Psoas muscle (tissue), 7 donors: ENCODE measurements at regions not wholly inside any gene's neighbourhood (a gene's known extent, or its start where the extent isn't known, plus 50 kb on each side); places are given as distances from the start of the nearest gene placed in this dataset.

Source experiments
- ATAC-seq, 4 donors: fragments of 200-7000 bp; cut with Tn5 transposase; one replicate each; pipeline ENCODE4 v1.9.1; 2020; ENCODE audit warnings: moderate library complexity in 3 of 4, mild to moderate bottlenecking in 2 of 4
- DNase-seq, 2 donors: peaks; one replicate each; pipeline ENCODE4 v3.0.0-alpha.2; 2020
- H3K27ac ChIP-seq: fragments of 200-600 bp; one replicate; pipeline ENCODE4 v1.8.0; 2022
- H3K27me3 ChIP-seq, 3 donors: fragments of 200-600 bp in 1 of 3; one replicate each; pipeline versions ENCODE4 v1.6.1 to v1.8.0; 2013 to 2022; ENCODE audit warnings: low read length in 2 of 3, mild to moderate bottlenecking in 2 of 3, moderate library complexity in 1 of 3; ENCODE audit not compliant: insufficient read depth in 3 of 3
- H3K36me3 ChIP-seq, 2 donors: fragments of 200-600 bp in 1 of 2; one replicate each; pipeline versions ENCODE4 v1.6.1 to v1.8.0; 2013 to 2022; ENCODE audit warnings: low read depth in 1 of 2, mild to moderate bottlenecking in 1 of 2, moderate library complexity in 1 of 2; ENCODE audit not compliant: insufficient read depth in 1 of 2
- H3K4me1 ChIP-seq: fragments of 200-600 bp; one replicate; pipeline ENCODE4 v1.8.0; 2022
- H3K4me3 ChIP-seq: fragments of 200-600 bp; one replicate; pipeline ENCODE4 v1.8.0; 2022; ENCODE audit warnings: mild to moderate bottlenecking
- H3K9me3 ChIP-seq: fragments of 200-600 bp; one replicate; pipeline ENCODE4 v1.8.0; 2022
- WGBS, 3 donors: extraction: QIAGEN DNeasy Blood & Tissue Kit; methylation state at CpG; one replicate each; pipeline versions ENCODE4 v1.1.6 to v1.1.7; 2013; 5-methylcytosine and 5-hydroxymethylcytosine counted together
- intact Hi-C, 2 donors: fragments of 100-400 bp; cut with DNase I; formaldehyde crosslinking; loops; one replicate each; pipeline versions ENCODE4 v1.11.0 to v1.14.2; 2022
- TF ChIP-seq, protein P1 (sequence below): fragments of 200-600 bp; IDR thresholded peaks from one replicate; pipeline ENCODE4 v1.8.0; 2022; ENCODE audit warnings: antibody characterized with exemption
- donor health status: healthy with polysubstance abuse.
- donor health status: DM: no; HTN: no; CAD: no; lungs with moderate emphysema.
- donor health status: Bipolar disorder and iron deficiency.
- donor health status: healthy.
- donor health status: DM: yes; HTN: yes; CAD: no.
- donor health status: DM: no; HTN: no; CAD: no.
- donor health status: DM: yes; HTN: yes; CAD: no.

DNA sequence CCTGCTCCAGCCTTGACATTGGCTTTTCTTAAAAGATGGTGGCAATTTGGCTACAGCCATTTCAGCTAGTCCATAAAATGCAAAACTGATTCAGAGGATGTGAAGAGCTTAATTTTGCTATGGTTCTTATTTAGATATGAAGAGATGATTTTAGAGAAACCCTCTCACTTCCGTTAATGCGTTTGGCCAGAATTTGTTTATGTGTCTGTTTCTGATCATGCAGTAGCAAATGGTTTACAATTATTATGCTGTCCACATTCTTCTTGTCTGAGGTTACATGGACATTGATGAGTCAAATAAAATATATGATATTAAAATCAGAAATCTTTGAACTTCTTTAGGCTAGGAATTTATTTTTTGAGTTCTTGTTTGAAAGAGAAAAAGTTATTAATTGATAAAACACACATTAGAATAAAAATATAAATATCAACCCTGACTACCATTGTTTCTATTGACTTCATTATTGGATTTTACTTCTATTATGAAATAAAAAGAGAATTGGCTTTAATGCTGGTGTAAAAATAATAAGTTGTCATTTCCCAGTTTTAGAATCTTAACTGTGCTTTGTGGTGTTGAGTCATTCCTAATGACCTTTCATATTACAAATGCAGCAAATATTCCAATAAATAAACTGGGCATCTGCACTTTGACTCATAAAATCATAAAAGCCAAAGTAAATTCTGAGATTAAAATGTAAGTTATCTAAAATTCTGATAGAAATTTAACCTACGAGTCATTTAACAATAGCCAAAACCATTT is 1286.0 kb upstream of the GJE1 start:
- ATAC-seq (no peak), DNase-seq (no peak)
- WGBS, 3 donors, result 80 to 89% (median 83%) methylated on average over 3 of the region's 3 CpGs
- H3K9me3 ChIP-seq, result no peaks in the 10 kb centered on the region
- TF ChIP-seq, protein P1, sequence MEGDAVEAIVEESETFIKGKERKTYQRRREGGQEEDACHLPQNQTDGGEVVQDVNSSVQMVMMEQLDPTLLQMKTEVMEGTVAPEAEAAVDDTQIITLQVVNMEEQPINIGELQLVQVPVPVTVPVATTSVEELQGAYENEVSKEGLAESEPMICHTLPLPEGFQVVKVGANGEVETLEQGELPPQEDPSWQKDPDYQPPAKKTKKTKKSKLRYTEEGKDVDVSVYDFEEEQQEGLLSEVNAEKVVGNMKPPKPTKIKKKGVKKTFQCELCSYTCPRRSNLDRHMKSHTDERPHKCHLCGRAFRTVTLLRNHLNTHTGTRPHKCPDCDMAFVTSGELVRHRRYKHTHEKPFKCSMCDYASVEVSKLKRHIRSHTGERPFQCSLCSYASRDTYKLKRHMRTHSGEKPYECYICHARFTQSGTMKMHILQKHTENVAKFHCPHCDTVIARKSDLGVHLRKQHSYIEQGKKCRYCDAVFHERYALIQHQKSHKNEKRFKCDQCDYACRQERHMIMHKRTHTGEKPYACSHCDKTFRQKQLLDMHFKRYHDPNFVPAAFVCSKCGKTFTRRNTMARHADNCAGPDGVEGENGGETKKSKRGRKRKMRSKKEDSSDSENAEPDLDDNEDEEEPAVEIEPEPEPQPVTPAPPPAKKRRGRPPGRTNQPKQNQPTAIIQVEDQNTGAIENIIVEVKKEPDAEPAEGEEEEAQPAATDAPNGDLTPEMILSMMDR, result no peak
- intact Hi-C loops, result no loop called here
- H3K4me3 ChIP-seq, result no peak overlapping the region
- no peak overlapping the region for H3K27ac ChIP-seq
- H3K36me3 ChIP-seq, result no peaks in the 10 kb centered on the region
- H3K27me3 ChIP-seq, result no peaks in the 10 kb centered on the region
- no peaks in the 10 kb centered on the region for H3K4me1 ChIP-seq

GRCh38 chr6:140845701-140846100 is 1287.0 kb upstream of the GJE1 start:
- ATAC-seq (no peak), DNase-seq (no peak)
- Histone ChIP-seq H3K27me3 (no peaks in the 10 kb centered on the region), H3K9me3 (no peaks in the 10 kb centered on the region), H3K36me3 (no peaks in the 10 kb centered on the region), H3K4me3 (no peak overlapping the region), H3K4me1 (no peaks in the 10 kb centered on the region), H3K27ac (no peak overlapping the region)
- WGBS, 3 donors, result 71 to 78% (median 74%) methylated on average over 1 of the region's 1 CpG
- TF ChIP-seq, protein P1, result no peak
- intact Hi-C loops, result no loop called here

DNA sequence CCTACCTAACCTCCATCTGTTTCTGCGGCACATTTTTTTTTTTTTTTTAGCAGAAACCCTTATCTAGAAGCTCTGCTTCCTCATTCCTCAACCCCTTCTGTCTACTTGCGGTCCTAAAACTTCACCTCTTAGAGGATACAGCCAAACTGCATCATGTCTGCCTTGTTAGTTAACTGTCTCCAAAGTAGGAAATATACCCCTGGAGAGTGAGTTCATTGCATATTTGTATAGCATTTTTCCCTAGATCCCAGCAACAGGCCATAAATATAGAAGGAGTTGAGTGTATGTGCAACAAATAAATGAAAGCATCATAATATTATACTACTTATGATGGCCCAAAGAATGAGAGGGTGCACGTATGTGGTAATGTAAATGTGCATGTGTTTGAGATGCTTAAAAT is 1288.6 kb upstream of the GJE1 start:
- intact Hi-C loops, result no loop called here
- Histone ChIP-seq H3K27me3 (no peaks in the 10 kb centered on the region), H3K9me3 (no peaks in the 10 kb centered on the region), H3K27ac (no peak overlapping the region), H3K36me3 (no peaks in the 10 kb centered on the region), H3K4me3 (no peak overlapping the region), H3K4me1 (no peaks in the 10 kb centered on the region)
- DNase-seq (no peak), ATAC-seq (no peak)
- TF ChIP-seq, protein P1, result no peak
- 81 to 92% (median 88%) methylated on average over 3 of the region's 3 CpGs for WGBS, 3 donors

GRCh38 chr6:140833408-140833807 is 1299.3 kb upstream of the GJE1 start:
- WGBS, 3 donors, result 15 to 20% (median 17%) methylated on average over 1 of the region's 1 CpG
- H3K9me3 ChIP-seq, result no peaks in the 10 kb centered on the region
- H3K27ac ChIP-seq, result no peak overlapping the region
- ATAC-seq, result no peak
- no peaks in the 10 kb centered on the region for H3K27me3 ChIP-seq
- intact Hi-C loops, result no loop called here
- H3K4me3 ChIP-seq, result no peak overlapping the region
- no peaks in the 10 kb centered on the region for H3K36me3 ChIP-seq
- DNase-seq, result no peak
- TF ChIP-seq, protein P1, result no peak
- H3K4me1 ChIP-seq, result no peaks in the 10 kb centered on the region

DNA sequence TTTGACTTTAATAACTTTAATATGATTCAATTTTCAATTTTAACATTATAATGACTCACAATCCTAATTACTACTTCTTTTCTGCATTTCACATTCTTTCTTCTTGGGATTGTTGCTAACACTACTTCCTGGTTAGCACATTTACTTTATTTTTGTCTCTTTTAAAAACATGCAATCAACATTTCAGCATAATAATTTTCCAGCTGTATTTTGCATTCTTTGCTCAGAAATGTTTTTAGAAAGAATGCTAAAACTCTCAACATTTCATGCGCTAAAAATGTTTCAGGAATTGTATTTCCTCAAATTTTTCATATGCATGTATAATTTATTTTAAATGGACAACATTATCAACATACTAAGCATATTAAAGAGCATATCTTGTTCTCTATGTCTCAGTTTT is 1302.1 kb upstream of the GJE1 start:
- Histone ChIP-seq H3K9me3 (no peaks in the 10 kb centered on the region), H3K4me3 (no peak overlapping the region), H3K27me3 (no peaks in the 10 kb centered on the region), H3K4me1 (no peaks in the 10 kb centered on the region), H3K27ac (no peak overlapping the region), H3K36me3 (no peaks in the 10 kb centered on the region)
- 80 to 89% (median 84%) methylated on average over 1 of the region's 1 CpG for WGBS, 3 donors
- intact Hi-C loops, result no loop called here
- ATAC-seq (no peak), DNase-seq (no peak)
- TF ChIP-seq, protein P1, result no peak
